ENCODE measurements at regions not wholly inside any gene's neighbourhood (a gene's known extent, or its start where the extent isn't known, plus 50 kb on each side); places are given as distances from the start of the nearest gene placed in this dataset.

GRCh38 chr4:111689731-111690130 is 455.5 kb upstream of the FAM241A start:
- TF ChIP-seq CTCF (IDR thresholded peaks at IDR 0.05; ENCODE audit: insufficient read depth, low read length, poor library complexity, severe bottlenecking): no peak
- no peak for TF ChIP-seq EZH2phosphoT487 (conservative IDR thresholded peaks at IDR 0.05; ENCODE audit: low read length)
